ENCODE measurements at regions not wholly inside any gene's neighbourhood (a gene's known extent, or its start where the extent isn't known, plus 50 kb on each side); places are given as distances from the start of the nearest gene placed in this dataset.
"Not testable (repeated sequence)": the region's sequence is repeated elsewhere in the genome, so short reads cannot be mapped to it uniquely, and the experiment has no call there.

- no peak for DNase-seq
These were observed 160.3 kb downstream of the BMP7 start for GRCh38 chr20:57106030-57106682.

GRCh38 chr20:57106692-57107091 lies 159.7 kb downstream of the BMP7 start:
- DNase-seq = no peak

GRCh38 chr20:57107208-57107607 lies 159.2 kb downstream of the BMP7 start:
- DNase-seq = no peak

- DNase-seq = no peak
These were observed 158.2 kb downstream of the BMP7 start for GRCh38 chr20:57108218-57108617.

GRCh38 chr20:57108742-57109570 lies 157.5 kb downstream of the BMP7 start:
- DNase-seq = peak; percentile 59

GRCh38 chr20:57109571-57109953 lies 156.9 kb downstream of the BMP7 start:
- no peak for DNase-seq

DNA sequence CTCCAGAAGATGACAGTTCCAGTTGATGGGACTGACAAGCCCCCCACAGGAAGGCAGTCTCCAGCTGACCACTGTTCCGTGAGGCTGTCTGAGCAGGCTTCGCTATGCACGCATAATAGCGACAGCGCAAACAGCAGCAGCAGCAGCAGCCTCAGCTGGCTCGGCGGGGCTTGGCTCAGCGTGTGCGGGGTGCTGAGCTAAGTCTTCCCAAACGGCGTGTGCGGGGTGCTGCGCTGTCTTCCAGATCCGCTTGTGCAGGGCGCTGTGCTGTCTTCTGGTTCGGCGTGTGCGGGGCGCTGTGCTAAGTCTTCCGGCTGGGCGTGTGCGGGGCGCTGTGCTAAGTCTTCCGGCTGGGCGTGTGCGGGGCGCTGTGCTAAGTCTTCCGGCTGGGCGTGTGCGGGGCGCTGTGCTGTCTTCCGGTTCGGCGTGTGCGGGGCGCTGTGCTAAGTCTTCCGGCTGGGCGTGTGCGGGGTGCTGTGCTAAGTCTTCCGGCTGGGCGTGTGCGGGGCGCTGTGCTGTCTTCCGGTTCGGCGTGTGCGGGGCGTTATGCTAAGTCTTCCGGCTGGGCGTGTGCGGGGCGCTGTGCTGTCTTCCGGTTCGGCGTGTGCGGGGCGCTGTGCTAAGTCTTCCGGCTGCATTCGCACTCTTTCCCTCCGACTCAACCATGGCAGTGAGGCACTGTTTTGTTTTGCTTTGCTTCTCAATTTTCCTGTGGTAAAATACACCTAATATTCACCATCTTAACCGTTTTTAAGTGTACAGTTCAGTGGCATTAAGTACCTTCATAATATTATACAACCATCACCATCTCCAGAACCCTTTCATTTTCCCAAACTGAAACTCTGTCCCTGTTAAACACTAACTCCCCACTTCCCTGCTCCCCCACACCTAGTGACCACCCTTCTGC lies 156.1 kb downstream of the BMP7 start:
- not testable (repeated sequence) for DNase-seq

DNA sequence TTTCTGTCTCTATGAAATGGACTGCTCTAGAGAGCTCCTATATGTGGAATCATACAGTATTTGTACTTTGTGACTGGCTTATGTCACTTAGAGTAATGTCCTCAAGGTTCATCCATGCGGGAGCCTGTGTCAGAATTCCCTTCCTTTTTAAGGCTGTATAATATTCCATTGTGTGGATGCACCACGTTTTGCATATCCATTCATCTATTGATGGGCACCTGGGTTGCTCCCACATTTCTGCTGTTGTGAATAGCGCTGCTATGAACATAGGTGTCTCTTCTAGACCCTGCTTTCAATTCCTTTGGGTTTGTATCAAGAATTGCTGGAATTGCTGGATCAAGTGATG lies 155.4 kb downstream of the BMP7 start:
- no peak for DNase-seq

- DNase-seq = no peak
These were observed 154.0 kb downstream of the BMP7 start for GRCh38 chr20:57112448-57112847.

- no peak for DNase-seq
These were observed 152.0 kb downstream of the BMP7 start for GRCh38 chr20:57114290-57115005.

- DNase-seq = no peak
These were observed 149.1 kb downstream of the BMP7 start for GRCh38 chr20:57117296-57117695.

GRCh38 chr20:57118107-57118769 lies 148.2 kb downstream of the BMP7 start:
- DNase-seq = no peak

Measured in right kidney (tissue), 1 donor.